OCI-LY7 (cell line): ENCODE measurements at regions not wholly inside any gene's neighbourhood (a gene's known extent, or its start where the extent isn't known, plus 50 kb on each side); places are given as distances from the start of the nearest gene placed in this dataset.

ENCODE experiments used
- BruUV-seq: library from RNA; stranded (reverse); fragments of 400-500 nt; replicated peaks from 2 replicates; lab custom pipeline; 2021; lab: Mats Ljungman, UMichigan
- CTCF ChIA-PET: fragments of 300-600 bp; sonication (Branson Sonifier 250); formaldehyde crosslinking; loops from one replicate; lab custom pipeline; 2022; ENCODE audit warnings: antibody characterized with exemption; ENCODE audit not compliant: unreplicated experiment; lab: Charles Lee
- POLR2A ChIA-PET: fragments of 300-600 bp; sonication (Branson Sonifier 250); formaldehyde crosslinking; loops from one replicate; lab custom pipeline; 2022; ENCODE audit warnings: antibody characterized with exemption; lab: Charles Lee
- DNase-seq: peaks from one replicate; pipeline ENCODE4 v3.0.0-alpha.2; 2015; ENCODE audit warnings: low spot score
- H2AFZ ChIP-seq: fragments of 200-600 bp; sonication (generic), shearing (Covaris generic); 2 replicates; pipeline ENCODE4 v1.6.1; 2014; ENCODE audit warnings: mild to moderate bottlenecking, antibody characterized with exemption, low read length, moderate library complexity
- H3K27ac ChIP-seq: fragments of 200-600 bp; sonication (generic); 2 replicates; pipeline ENCODE4 v1.5.1; 2014; ENCODE audit warnings: mixed run types, low read depth, mild to moderate bottlenecking, moderate library complexity, low read length, inconsistent platforms; ENCODE audit not compliant: poor library complexity, severe bottlenecking
- H3K36me3 ChIP-seq: fragments of 200-600 bp; sonication (generic); 2 replicates; pipeline ENCODE4 v1.6.1; 2014; ENCODE audit warnings: mild to moderate bottlenecking, antibody characterized with exemption, low read length, moderate library complexity, mixed read lengths; ENCODE audit not compliant: insufficient read depth
- H3K4me1 ChIP-seq: fragments of 200-600 bp; sonication (generic); 2 replicates; pipeline ENCODE4 v1.5.1; 2014; ENCODE audit warnings: mild to moderate bottlenecking, low read length; ENCODE audit not compliant: insufficient read depth, poor library complexity, severe bottlenecking
- H3K4me2 ChIP-seq: fragments of 200-600 bp; sonication (generic); 2 replicates; pipeline ENCODE4 v1.6.1; 2014; ENCODE audit warnings: mild to moderate bottlenecking, low read length
- H3K4me3 ChIP-seq: fragments of 200-600 bp; sonication (generic); 2 replicates; pipeline ENCODE4 v1.5.1; 2014; ENCODE audit warnings: mild to moderate bottlenecking, low read depth, low read length; ENCODE audit not compliant: poor library complexity, severe bottlenecking
- H3K79me2 ChIP-seq: fragments of 200-600 bp; sonication (generic); 2 replicates; pipeline ENCODE4 v1.6.1; 2016; ENCODE audit warnings: low read depth, mild to moderate bottlenecking, low read length, moderate library complexity, mixed read lengths; ENCODE audit not compliant: insufficient read depth
- H3K9me2 ChIP-seq: fragments of 200-600 bp; sonication (generic); 2 replicates; pipeline ENCODE4 v1.6.1; 2016; ENCODE audit warnings: mild to moderate bottlenecking, low read length, mixed read lengths; ENCODE audit not compliant: insufficient read depth
- H3K9me3 ChIP-seq: fragments of 200-600 bp; sonication (generic); 2 replicates; pipeline ENCODE4 v1.6.1; 2014; ENCODE audit warnings: mild to moderate bottlenecking, mixed run types, low read length, mixed read lengths
- H4K20me1 ChIP-seq: fragments of 200-600 bp; sonication (generic); 2 replicates; pipeline ENCODE4 v1.6.1; 2014; ENCODE audit warnings: mild to moderate bottlenecking, antibody characterized with exemption, low read length, moderate library complexity, mixed read lengths; ENCODE audit not compliant: insufficient read depth
- CTCF ChIP-seq: fragments of 200-600 bp; sonication (generic); conservative IDR thresholded peaks from 2 replicates; pipeline ENCODE4 v1.5.1; 2014; ENCODE audit warnings: mild to moderate bottlenecking, antibody characterized with exemption, low read length, moderate library complexity, mixed read lengths
- EZH2phosphoT487 ChIP-seq: fragments of 200-600 bp; sonication (generic); IDR thresholded peaks from 2 replicates; pipeline ENCODE4 v1.6.1; 2018; ENCODE audit warnings: low read depth, borderline replicate concordance, mild to moderate bottlenecking, mixed run types, antibody characterized with exemption, low read length, moderate library complexity, mixed read lengths
- intact Hi-C: fragments of 100-400 bp; cut with micrococcal nuclease; formaldehyde crosslinking; loops from one replicate; pipeline ENCODE4 v1.10.0; 2022; ENCODE audit not compliant: unreplicated experiment

GRCh38 chr14:23750357-23750756 lies 114.2 kb downstream of the DHRS2 start:
- Histone ChIP-seq H3K9me3 (no peaks in the 10 kb centered on the region), H3K27ac (no peak overlapping the region), H2AFZ (no peak overlapping the region), H3K4me2 (no peak overlapping the region), H3K79me2 (no peaks in the 10 kb centered on the region), H3K4me1 (no peaks in the 10 kb centered on the region), H3K4me3 (no peak overlapping the region), H3K36me3 (no peaks in the 10 kb centered on the region), H3K9me2 (no peaks in the 10 kb centered on the region), H4K20me1 (no peaks in the 10 kb centered on the region)
- BruUV-seq = no TSS peak
- TF ChIP-seq EZH2phosphoT487 (no peak), CTCF (no peak)
- ChIA-PET POLR2A (no interaction called here), CTCF (no interaction called here)
- intact Hi-C loops = no loop called here
- no peak for DNase-seq

- POLR2A ChIA-PET = no interaction called here
- intact Hi-C loops = no loop called here
- no peaks in the 10 kb centered on the region for H3K9me2 ChIP-seq
- H3K4me3 ChIP-seq = no peak overlapping the region
- no peak overlapping the region for H3K4me2 ChIP-seq
- no peak for DNase-seq
- no peaks in the 10 kb centered on the region for H3K9me3 ChIP-seq
- no peaks in the 10 kb centered on the region for H3K36me3 ChIP-seq
- no peak overlapping the region for H2AFZ ChIP-seq
- H3K79me2 ChIP-seq = no peaks in the 10 kb centered on the region
- no peaks in the 10 kb centered on the region for H3K4me1 ChIP-seq
- BruUV-seq = no TSS peak
- CTCF ChIA-PET = no interaction called here
- TF ChIP-seq CTCF = no peak
- no peak for TF ChIP-seq EZH2phosphoT487
- no peak overlapping the region for H3K27ac ChIP-seq
- H4K20me1 ChIP-seq = no peaks in the 10 kb centered on the region
Measured at GRCh38 chr14:23751616-23752015, 115.5 kb downstream of the DHRS2 start.

GRCh38 chr14:23763394-23763793 lies 127.2 kb downstream of the DHRS2 start:
- H4K20me1 ChIP-seq = no peaks in the 10 kb centered on the region
- ChIA-PET POLR2A (interaction anchor here (0.5 kb wide), 1 partner anchor 1074 kb away, joined by 3 read pairs; no protein-coding TSS in a partner anchor), CTCF (no interaction called here)
- no peaks in the 10 kb centered on the region for H3K9me3 ChIP-seq
- no peak for DNase-seq
- BruUV-seq = no TSS peak
- H3K27ac ChIP-seq = no peak overlapping the region
- H3K36me3 ChIP-seq = no peaks in the 10 kb centered on the region
- no peak overlapping the region for H3K4me3 ChIP-seq
- no peak overlapping the region for H3K4me2 ChIP-seq
- intact Hi-C loops = no loop called here
- no peaks in the 10 kb centered on the region for H3K9me2 ChIP-seq
- H3K4me1 ChIP-seq = no peaks in the 10 kb centered on the region
- no peaks in the 10 kb centered on the region for H3K79me2 ChIP-seq
- no peak overlapping the region for H2AFZ ChIP-seq
- TF ChIP-seq EZH2phosphoT487 (no peak), CTCF (no peak)
